ENCODE measurements at regions not wholly inside any gene's neighbourhood (a gene's known extent, or its start where the extent isn't known, plus 50 kb on each side); places are given as distances from the start of the nearest gene placed in this dataset.

DNA sequence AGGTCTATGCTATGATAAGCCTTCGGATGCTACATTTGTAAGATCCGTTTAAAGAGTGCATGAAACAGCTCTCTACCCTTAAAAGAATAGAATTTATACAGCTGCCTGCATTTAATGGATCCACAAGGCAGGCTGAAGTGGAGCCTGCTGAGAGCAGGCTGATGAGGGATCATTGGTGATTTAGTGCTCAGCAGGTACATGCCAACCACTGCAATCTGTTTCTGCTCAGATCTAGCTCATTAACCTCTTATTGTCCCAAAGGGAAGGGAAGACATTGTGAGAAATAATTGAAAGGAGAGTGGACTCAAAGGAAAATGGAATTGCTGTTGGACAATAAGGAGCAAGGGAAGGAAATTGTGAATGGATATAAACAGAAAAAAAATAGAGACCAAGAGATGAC, 822.6 kb downstream of the TRIB2 start:
- H2AK5ac ChIP-seq (ENCODE audit: insufficient read length, low read length) = no peak overlapping the region
- H3K4ac ChIP-seq (ENCODE audit: low read depth, low read length) = no peak overlapping the region
- no peak overlapping the region for H2BK20ac ChIP-seq (ENCODE audit: low read depth, low read length, poor library complexity, severe bottlenecking)
- no peak overlapping the region for H3K23ac ChIP-seq (ENCODE audit: insufficient read length, low read depth, low read length)
- H3K14ac ChIP-seq (ENCODE audit: insufficient read depth, low read length) = no peak overlapping the region
- H2AFZ ChIP-seq (ENCODE audit: low read length) = no peak overlapping the region
- Mint-ChIP-seq H3K36me3 (ENCODE audit: insufficient read depth in 1 of 3, low read depth in 3 of 3) (no peaks in the 10 kb centered on the region), H3K27ac (no peak overlapping the region), H3K4me3 (no peak overlapping the region), H3K27me3 (ENCODE audit: low read depth) (no peaks in the 10 kb centered on the region; the same call in 1 of the 2 replicates), H3K9me3 (no peaks in the 10 kb centered on the region), H3K4me1 (no peaks in the 10 kb centered on the region)
- no peak overlapping the region for H3T11ph ChIP-seq (ENCODE audit: low read length)
- no peak overlapping the region for H2BK5ac ChIP-seq (ENCODE audit: insufficient read length, low read length)
- H3K27me3 ChIP-seq (ENCODE audit: insufficient read depth, low read length) = no peaks in the 10 kb centered on the region
- no peaks in the 10 kb centered on the region for H3K4me1 ChIP-seq (ENCODE audit: insufficient read depth, low read length)
- no peak overlapping the region for H4K5ac ChIP-seq (ENCODE audit: insufficient read length, low read depth, low read length)
- H3K27ac ChIP-seq (ENCODE audit: insufficient read length, low read depth, low read length) = no peak overlapping the region
- H3K4me2 ChIP-seq (ENCODE audit: insufficient read depth, insufficient read length, low read length) = no peak overlapping the region
- H2BK12ac ChIP-seq (ENCODE audit: insufficient read length, low read depth, low read length) = no peak overlapping the region
- H3K56ac ChIP-seq (ENCODE audit: insufficient read length, low read depth, low read length) = no peak overlapping the region
- no peak overlapping the region for H4K8ac ChIP-seq (replicated peaks; ENCODE audit: insufficient read length, low read depth, low read length)
- no peak overlapping the region for H3K9ac ChIP-seq (ENCODE audit: extremely low read depth, insufficient read length, low read length)
- no peaks in the 10 kb centered on the region for H3K9me3 ChIP-seq (ENCODE audit: control insufficient read depth, low read depth, low read length)
- no CpG with 5 or more reads among the region's 2 CpGs for WGBS (ENCODE audit: extremely low coverage, insufficient read length, low lambda C conversion rate)
- H3K23me2 ChIP-seq (ENCODE audit: insufficient read length, low read depth, low read length, poor library complexity, severe bottlenecking) = no peaks in the 10 kb centered on the region
- no peak for TF ChIP-seq CTCF (conservative IDR thresholded peaks at IDR 0.05)
- H3K79me2 ChIP-seq (ENCODE audit: insufficient read depth, low read length) = no peaks in the 10 kb centered on the region
- H2BK15ac ChIP-seq (ENCODE audit: low read depth, low read length) = no peak overlapping the region
- no peak for DNase-seq
- H3K18ac ChIP-seq (ENCODE audit: insufficient read length, low read depth, low read length) = no peak overlapping the region
- H3K79me1 ChIP-seq (ENCODE audit: insufficient read depth, low read depth, low read length, poor library complexity, severe bottlenecking) = no peaks in the 10 kb centered on the region
- H4K91ac ChIP-seq (ENCODE audit: insufficient read length, low read depth, low read length) = no peak overlapping the region
- H4K20me1 ChIP-seq (ENCODE audit: control insufficient read depth, insufficient read depth, insufficient read length) = no peaks in the 10 kb centered on the region
- no peak overlapping the region for H2BK120ac ChIP-seq (ENCODE audit: low read depth, low read length, poor library complexity, severe bottlenecking)
